ENCODE measurements at regions not wholly inside any gene's neighbourhood (a gene's known extent, or its start where the extent isn't known, plus 50 kb on each side); places are given as distances from the start of the nearest gene placed in this dataset.

- TF ChIP-seq, protein P1, sequence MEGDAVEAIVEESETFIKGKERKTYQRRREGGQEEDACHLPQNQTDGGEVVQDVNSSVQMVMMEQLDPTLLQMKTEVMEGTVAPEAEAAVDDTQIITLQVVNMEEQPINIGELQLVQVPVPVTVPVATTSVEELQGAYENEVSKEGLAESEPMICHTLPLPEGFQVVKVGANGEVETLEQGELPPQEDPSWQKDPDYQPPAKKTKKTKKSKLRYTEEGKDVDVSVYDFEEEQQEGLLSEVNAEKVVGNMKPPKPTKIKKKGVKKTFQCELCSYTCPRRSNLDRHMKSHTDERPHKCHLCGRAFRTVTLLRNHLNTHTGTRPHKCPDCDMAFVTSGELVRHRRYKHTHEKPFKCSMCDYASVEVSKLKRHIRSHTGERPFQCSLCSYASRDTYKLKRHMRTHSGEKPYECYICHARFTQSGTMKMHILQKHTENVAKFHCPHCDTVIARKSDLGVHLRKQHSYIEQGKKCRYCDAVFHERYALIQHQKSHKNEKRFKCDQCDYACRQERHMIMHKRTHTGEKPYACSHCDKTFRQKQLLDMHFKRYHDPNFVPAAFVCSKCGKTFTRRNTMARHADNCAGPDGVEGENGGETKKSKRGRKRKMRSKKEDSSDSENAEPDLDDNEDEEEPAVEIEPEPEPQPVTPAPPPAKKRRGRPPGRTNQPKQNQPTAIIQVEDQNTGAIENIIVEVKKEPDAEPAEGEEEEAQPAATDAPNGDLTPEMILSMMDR (IDR thresholded peaks at IDR 0.05; ENCODE audit: poor library complexity, severe bottlenecking): no peak
- TF ChIP-seq EZH2 (IDR thresholded peaks at IDR 0.05; ENCODE audit: borderline replicate concordance, insufficient read depth, low read length, poor library complexity, severe bottlenecking) (no peak), EP300 (conservative IDR thresholded peaks at IDR 0.05; ENCODE audit: poor library complexity, severe bottlenecking) (no peak), POLR2AphosphoS5 (IDR thresholded peaks at IDR 0.05) (no peak), RAD21 (conservative IDR thresholded peaks at IDR 0.05) (no peak), MXI1 (conservative IDR thresholded peaks at IDR 0.05; ENCODE audit: poor library complexity, severe bottlenecking) (no peak), REST (IDR thresholded peaks at IDR 0.05; ENCODE audit: borderline replicate concordance) (no peak)
Measured at GRCh38 chr11:121749691-121750090, 296.9 kb upstream of the SORL1-AS1 start.

All from neural cell (in vitro differentiated cells).